CD14-positive monocyte (primary cell): ENCODE measurements at regions not wholly inside any gene's neighbourhood (a gene's known extent, or its start where the extent isn't known, plus 50 kb on each side); places are given as distances from the start of the nearest gene placed in this dataset.

Experiments
- DNase-seq, 3 donors: peaks; one replicate each; pipeline ENCODE4 v3.0.0-alpha.2; 2011 to 2022
- H2AFZ ChIP-seq: 2 replicates; pipeline ENCODE4 v1.6.0; 2012; ENCODE audit warnings: mild to moderate bottlenecking, low read depth, low read length, inconsistent platforms; ENCODE audit not compliant: insufficient read depth, poor library complexity, severe bottlenecking
- H3K27ac ChIP-seq, 2 donors: 1 replicate in 1 of 2; 2 replicates in 1 of 2; pipeline ENCODE4 v1.5.1; 2012 to 2013; ENCODE audit warnings: low read length in 2 of 2, control low read depth in 1 of 2, inconsistent platforms in 1 of 2, low read depth in 1 of 2, mild to moderate bottlenecking in 1 of 2
- H3K27me3 ChIP-seq, 2 donors: one replicate each; pipeline versions ENCODE4 v1.6.0 to v1.6.1; 2011 to 2013; ENCODE audit warnings: low read length in 2 of 2; ENCODE audit not compliant: control insufficient read depth in 2 of 2, insufficient read depth in 2 of 2
- H3K36me3 ChIP-seq, 2 donors: replicated peaks in 1 of 2; 1 replicate in 1 of 2; 2 replicates in 1 of 2; pipeline versions ENCODE4 v1.5.1 to v1.6.1; 2012 to 2013; ENCODE audit warnings: low read length in 2 of 2, control low read depth in 1 of 2, inconsistent platforms in 1 of 2, mild to moderate bottlenecking in 1 of 2; ENCODE audit not compliant: insufficient read depth in 2 of 2, control insufficient read depth in 1 of 2
- H3K4me1 ChIP-seq, 2 donors: 1 replicate in 1 of 2; 2 replicates in 1 of 2; pipeline versions ENCODE4 v1.5.1 to v1.6.1; 2012 to 2013; ENCODE audit warnings: low read length in 2 of 2, control low read depth in 1 of 2, inconsistent platforms in 1 of 2, mild to moderate bottlenecking in 1 of 2, moderate library complexity in 1 of 2; ENCODE audit not compliant: insufficient read depth in 2 of 2, control insufficient read depth in 1 of 2
- H3K4me2 ChIP-seq: replicated peaks from 2 replicates; pipeline ENCODE3; 2012; ENCODE audit warnings: low read length, moderate library complexity, mild to moderate bottlenecking; ENCODE audit not compliant: poor library complexity, severe bottlenecking; ENCODE audit errors: extremely low read depth
- H3K4me3 ChIP-seq, 3 experiments: fragments of 200-600 bp in 1 of 3; sonication (generic) in 1 of 3; replicated peaks in 1 of 3; 1 replicate in 2 of 3; 2 replicates in 1 of 3; pipeline ENCODE4 v1.5.1; 2011 to 2013; ENCODE audit warnings: low read length in 3 of 3, mild to moderate bottlenecking in 3 of 3, control low read depth in 2 of 3, low read depth in 2 of 3, inconsistent platforms in 1 of 3, moderate library complexity in 1 of 3
- H3K79me2 ChIP-seq: 2 replicates; pipeline ENCODE4 v1.6.0; 2012; ENCODE audit warnings: mild to moderate bottlenecking, control low read depth, inconsistent platforms, low read length, moderate library complexity; ENCODE audit not compliant: insufficient read depth
- H3K9ac ChIP-seq: 2 replicates; pipeline ENCODE4 v1.6.0; 2017; ENCODE audit warnings: low read length, mild to moderate bottlenecking; ENCODE audit not compliant: insufficient read depth, poor library complexity, severe bottlenecking
- H3K9me3 ChIP-seq, 2 donors: replicated peaks in 1 of 2; 1 replicate in 1 of 2; 2 replicates in 1 of 2; pipeline versions ENCODE4 v1.5.1 to v1.6.1; 2012 to 2013; ENCODE audit warnings: low read length in 2 of 2, control low read depth in 1 of 2; ENCODE audit not compliant: control insufficient read depth in 1 of 2, insufficient read depth in 1 of 2
- H4K20me1 ChIP-seq: 2 replicates; pipeline ENCODE4 v1.6.0; 2012; ENCODE audit warnings: mild to moderate bottlenecking, low read length, control low read depth, moderate library complexity; ENCODE audit not compliant: insufficient read depth
- H3K27ac Mint-ChIP-seq, 7 donors: one replicate each; pipeline ENCODE4 v1.8.0; 2020; ENCODE audit warnings: mild to moderate bottlenecking in 7 of 7, mixed read lengths in 7 of 7, moderate library complexity in 6 of 7, inconsistent platforms in 2 of 7
- H3K27me3 Mint-ChIP-seq, 3 donors: one replicate each; pipeline ENCODE4 v1.8.0; 2021 to 2022; ENCODE audit warnings: low read depth in 3 of 3, mild to moderate bottlenecking in 3 of 3, mixed read lengths in 3 of 3, moderate library complexity in 3 of 3, inconsistent platforms in 1 of 3
- H3K36me3 Mint-ChIP-seq, 2 donors: one replicate each; pipeline ENCODE4 v1.8.0; 2020; ENCODE audit warnings: mixed read lengths in 2 of 2, inconsistent platforms in 1 of 2, mild to moderate bottlenecking in 1 of 2
- H3K4me1 Mint-ChIP-seq: one replicate; pipeline ENCODE4 v1.8.0; 2020; ENCODE audit warnings: mild to moderate bottlenecking, mixed read lengths
- H3K4me3 Mint-ChIP-seq, 2 donors: one replicate each; pipeline ENCODE4 v1.8.0; 2020; ENCODE audit warnings: mild to moderate bottlenecking in 2 of 2, mixed read lengths in 2 of 2, moderate library complexity in 1 of 2
- H3K9me3 Mint-ChIP-seq, 7 donors: one replicate each; pipeline ENCODE4 v1.8.0; 2020 to 2022; ENCODE audit warnings: mixed read lengths in 7 of 7, mild to moderate bottlenecking in 6 of 7, moderate library complexity in 6 of 7, inconsistent platforms in 2 of 7
- WGBS: methylation state at CpG from one replicate; pipeline ENCODE4 v1.1.5; 2013; ENCODE audit warnings: missing lambda C conversion rate; ENCODE audit not compliant: insufficient coverage; 5-methylcytosine and 5-hydroxymethylcytosine counted together
- intact Hi-C, 2 donors: fragments of 100-400 bp; cut with micrococcal nuclease; formaldehyde crosslinking; loops; one replicate each; pipeline versions ENCODE4 v1.15.0 to v1.15.1; 2023
- TF ChIP-seq, protein P1 (sequence below): fragments of 200-600 bp; IDR thresholded peaks from one replicate; pipeline ENCODE4 v1.8.0; 2022; ENCODE audit warnings: antibody characterized with exemption, mild to moderate bottlenecking

DNA sequence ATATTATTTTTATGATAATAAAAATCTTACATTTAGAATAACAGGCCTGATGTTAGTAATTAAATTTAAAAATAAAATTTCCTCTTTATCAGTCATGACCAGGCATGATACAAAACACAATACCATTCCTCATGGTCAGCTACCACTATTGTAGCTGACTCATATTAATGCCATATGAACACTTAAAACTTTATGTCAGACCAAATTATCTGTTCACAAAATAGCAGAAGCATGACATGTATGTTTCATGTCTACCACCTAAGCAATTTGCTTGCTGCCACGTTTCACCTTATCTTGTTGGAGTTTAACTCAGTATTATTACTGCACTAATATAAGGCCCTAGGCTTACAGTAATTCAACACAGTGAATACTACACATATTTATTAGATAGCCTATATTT is 65.7 kb downstream of the HTR1B start:
- H3K36me3 ChIP-seq = no peaks in the 10 kb centered on the region
- TF ChIP-seq, protein P1, sequence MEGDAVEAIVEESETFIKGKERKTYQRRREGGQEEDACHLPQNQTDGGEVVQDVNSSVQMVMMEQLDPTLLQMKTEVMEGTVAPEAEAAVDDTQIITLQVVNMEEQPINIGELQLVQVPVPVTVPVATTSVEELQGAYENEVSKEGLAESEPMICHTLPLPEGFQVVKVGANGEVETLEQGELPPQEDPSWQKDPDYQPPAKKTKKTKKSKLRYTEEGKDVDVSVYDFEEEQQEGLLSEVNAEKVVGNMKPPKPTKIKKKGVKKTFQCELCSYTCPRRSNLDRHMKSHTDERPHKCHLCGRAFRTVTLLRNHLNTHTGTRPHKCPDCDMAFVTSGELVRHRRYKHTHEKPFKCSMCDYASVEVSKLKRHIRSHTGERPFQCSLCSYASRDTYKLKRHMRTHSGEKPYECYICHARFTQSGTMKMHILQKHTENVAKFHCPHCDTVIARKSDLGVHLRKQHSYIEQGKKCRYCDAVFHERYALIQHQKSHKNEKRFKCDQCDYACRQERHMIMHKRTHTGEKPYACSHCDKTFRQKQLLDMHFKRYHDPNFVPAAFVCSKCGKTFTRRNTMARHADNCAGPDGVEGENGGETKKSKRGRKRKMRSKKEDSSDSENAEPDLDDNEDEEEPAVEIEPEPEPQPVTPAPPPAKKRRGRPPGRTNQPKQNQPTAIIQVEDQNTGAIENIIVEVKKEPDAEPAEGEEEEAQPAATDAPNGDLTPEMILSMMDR = no peak
- no CpG with 5 or more reads among the region's 1 CpG for WGBS
- Mint-ChIP-seq H3K27ac (no peak overlapping the region), H3K36me3 (no peaks in the 10 kb centered on the region), H3K4me3 (no peak overlapping the region), H3K4me1 (no peaks in the 10 kb centered on the region), H3K27me3 (no peaks in the 10 kb centered on the region), H3K9me3 (peaks cover 0 to 7% (median 2%) of the 10 kb centered on the region in 7 donors)
- H3K27me3 ChIP-seq = no peaks in the 10 kb centered on the region
- H2AFZ ChIP-seq = no peak overlapping the region
- no peaks in the 10 kb centered on the region for H4K20me1 ChIP-seq
- H3K9ac ChIP-seq = no peak overlapping the region
- no peak overlapping the region for H3K4me3 ChIP-seq
- intact Hi-C loops = no loop called here
- H3K27ac ChIP-seq = no peak overlapping the region
- H3K4me2 ChIP-seq = no peak overlapping the region
- no peaks in the 10 kb centered on the region for H3K9me3 ChIP-seq
- no peaks in the 10 kb centered on the region for H3K4me1 ChIP-seq
- DNase-seq = no peak
- no peaks in the 10 kb centered on the region for H3K79me2 ChIP-seq

- Mint-ChIP-seq H3K4me3 (no peak overlapping the region), H3K27ac (no peak overlapping the region), H3K27me3 (peaks cover 0 to 2% (median 0%) of the 10 kb centered on the region in 3 donors), H3K9me3 (peaks cover 0 to 3% (median 0%) of the 10 kb centered on the region in 7 donors), H3K36me3 (no peaks in the 10 kb centered on the region), H3K4me1 (no peaks in the 10 kb centered on the region)
- Histone ChIP-seq H3K9ac (no peak overlapping the region), H2AFZ (no peak overlapping the region), H3K4me1 (no peaks in the 10 kb centered on the region), H3K27ac (no peak overlapping the region), H3K4me2 (no peak overlapping the region), H3K9me3 (peaks cover 0 to 4% of the 10 kb centered on the region in 2 donors), H3K4me3 (no peak overlapping the region), H3K36me3 (no peaks in the 10 kb centered on the region), H3K79me2 (no peaks in the 10 kb centered on the region), H3K27me3 (no peaks in the 10 kb centered on the region), H4K20me1 (no peaks in the 10 kb centered on the region)
- no peak for DNase-seq
- intact Hi-C loops = no loop called here
- TF ChIP-seq, protein P1 = no peak
These were observed 73.9 kb downstream of the HTR1B start for GRCh38 chr6:77389402-77389801.
